GM10266 (cell line): ENCODE measurements at regions not wholly inside any gene's neighbourhood (a gene's known extent, or its start where the extent isn't known, plus 50 kb on each side); places are given as distances from the start of the nearest gene placed in this dataset.

ENCODE experiments used
- DNase-seq: peaks from one replicate; pipeline ENCODE4 v3.0.0; 2012; ENCODE audit errors: extremely low spot score
- TF ChIP-seq, protein P1 (sequence below): IDR thresholded peaks from 2 replicates; pipeline ENCODE4 v1.5.1; 2012; ENCODE audit warnings: mild to moderate bottlenecking, low read depth; ENCODE audit not compliant: control insufficient read depth, insufficient read depth; ENCODE audit errors: missing control alignments

DNA sequence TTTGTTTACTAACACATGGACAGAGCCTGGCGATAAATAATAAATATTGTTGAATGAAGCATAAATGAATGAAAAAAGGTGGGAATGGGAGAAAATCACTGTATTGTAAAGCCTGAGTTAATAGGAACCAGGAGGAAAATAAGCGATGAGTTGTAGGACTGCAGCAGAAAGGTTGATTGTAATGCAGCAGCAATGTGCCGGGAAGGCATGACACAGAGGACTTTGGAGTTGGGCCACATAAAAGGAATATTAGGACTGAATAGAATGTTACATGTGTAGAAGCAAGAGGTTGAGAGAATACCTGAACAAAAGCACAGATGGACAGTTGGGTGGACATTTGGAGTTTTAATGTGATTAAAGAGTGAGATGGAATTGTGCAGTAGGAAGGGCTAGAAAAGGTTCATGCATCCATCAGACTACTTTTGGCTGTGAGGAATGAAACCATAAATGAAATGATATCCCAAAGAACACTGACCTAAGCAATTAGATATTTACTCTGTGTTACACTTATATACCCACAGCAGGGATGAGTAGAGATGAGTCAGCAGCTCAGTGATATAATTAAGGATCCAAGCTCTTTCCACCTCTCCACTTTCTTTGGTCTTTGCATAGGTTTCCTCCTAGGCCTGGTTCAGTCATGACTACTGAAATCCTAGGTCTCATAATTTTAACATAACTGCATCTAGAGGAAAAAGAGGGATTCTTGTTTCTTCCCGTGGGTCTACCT, 55.4 kb downstream of the CCER1 start:
- TF ChIP-seq, protein P1, sequence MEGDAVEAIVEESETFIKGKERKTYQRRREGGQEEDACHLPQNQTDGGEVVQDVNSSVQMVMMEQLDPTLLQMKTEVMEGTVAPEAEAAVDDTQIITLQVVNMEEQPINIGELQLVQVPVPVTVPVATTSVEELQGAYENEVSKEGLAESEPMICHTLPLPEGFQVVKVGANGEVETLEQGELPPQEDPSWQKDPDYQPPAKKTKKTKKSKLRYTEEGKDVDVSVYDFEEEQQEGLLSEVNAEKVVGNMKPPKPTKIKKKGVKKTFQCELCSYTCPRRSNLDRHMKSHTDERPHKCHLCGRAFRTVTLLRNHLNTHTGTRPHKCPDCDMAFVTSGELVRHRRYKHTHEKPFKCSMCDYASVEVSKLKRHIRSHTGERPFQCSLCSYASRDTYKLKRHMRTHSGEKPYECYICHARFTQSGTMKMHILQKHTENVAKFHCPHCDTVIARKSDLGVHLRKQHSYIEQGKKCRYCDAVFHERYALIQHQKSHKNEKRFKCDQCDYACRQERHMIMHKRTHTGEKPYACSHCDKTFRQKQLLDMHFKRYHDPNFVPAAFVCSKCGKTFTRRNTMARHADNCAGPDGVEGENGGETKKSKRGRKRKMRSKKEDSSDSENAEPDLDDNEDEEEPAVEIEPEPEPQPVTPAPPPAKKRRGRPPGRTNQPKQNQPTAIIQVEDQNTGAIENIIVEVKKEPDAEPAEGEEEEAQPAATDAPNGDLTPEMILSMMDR = no peak
- no peak for DNase-seq

DNA sequence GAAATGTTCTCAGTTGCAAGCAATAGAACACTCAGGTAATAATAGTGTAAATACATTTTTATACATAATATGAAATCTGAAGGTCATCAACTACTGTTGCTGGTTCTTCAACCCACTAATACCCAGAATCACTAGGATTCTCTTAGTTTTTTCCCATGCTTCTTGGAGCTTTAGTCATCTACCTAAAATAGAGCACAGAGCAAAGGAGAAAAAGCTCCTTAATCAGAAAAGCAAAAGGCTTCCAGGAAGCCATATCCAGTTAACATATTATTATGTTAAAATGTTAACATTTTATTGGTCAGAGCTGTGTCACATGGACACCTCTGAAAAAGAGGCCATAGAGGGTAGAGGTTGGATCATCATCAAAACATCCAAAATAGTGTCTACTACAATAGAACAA, 57.0 kb downstream of the CCER1 start:
- TF ChIP-seq, protein P1 = no peak
- DNase-seq = no peak

DNA sequence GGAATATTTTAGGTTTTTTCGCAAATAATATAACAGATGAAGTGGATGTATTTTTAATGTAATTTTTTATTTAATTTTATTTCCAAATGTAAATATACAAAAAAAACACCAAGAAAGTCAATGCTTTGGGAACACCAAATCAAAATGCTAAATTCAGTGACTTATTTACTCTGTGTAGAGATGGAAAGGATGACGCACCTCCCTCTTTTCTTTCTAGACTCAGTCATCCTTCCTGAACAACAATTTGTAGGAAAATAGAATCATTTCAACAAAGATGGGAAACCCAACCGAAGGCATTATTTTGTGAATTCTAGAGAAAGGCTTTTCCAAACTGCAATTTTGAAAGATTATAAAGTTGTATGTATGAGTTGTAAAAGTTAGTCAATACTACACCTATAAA, 57.7 kb downstream of the CCER1 start:
- no peak for DNase-seq
- TF ChIP-seq, protein P1 = no peak

DNA sequence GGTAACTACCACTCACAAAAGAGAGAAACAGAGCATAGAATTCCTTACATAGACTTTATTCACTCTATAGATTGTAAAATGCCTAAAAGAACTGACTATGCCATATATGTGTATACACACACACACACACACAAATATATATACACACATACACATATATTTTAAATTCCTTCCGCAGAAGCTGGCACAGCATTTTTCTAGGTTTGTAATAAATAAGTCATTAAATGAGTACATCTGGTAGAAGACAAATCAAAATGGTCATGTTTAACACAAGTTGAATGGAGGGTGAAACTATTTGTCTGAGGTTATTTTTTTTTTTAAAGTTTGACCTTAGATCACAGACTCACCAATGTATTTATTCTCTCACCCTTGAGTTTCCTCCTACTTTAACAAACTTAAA, 58.2 kb downstream of the CCER1 start:
- TF ChIP-seq, protein P1 = no peak
- DNase-seq = no peak

DNA sequence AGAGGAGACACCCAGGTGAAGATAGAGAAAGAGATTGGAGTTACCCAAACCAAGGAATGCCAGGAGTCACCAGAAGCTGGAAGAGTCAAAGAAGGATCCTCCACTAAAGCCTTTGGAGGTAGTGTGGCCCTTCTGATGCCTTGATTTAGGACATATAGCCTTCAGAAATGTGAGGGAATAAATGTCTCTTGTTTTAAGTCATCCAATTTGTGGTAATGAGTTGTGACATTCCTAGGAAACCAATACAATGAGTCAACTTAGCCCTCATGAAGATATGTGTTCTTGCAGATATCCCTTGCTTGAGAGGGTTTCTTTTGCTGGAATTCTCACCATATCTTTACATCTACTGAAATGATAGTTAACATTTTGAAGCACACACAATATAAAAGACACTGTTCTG, 58.8 kb downstream of the CCER1 start:
- TF ChIP-seq, protein P1 = no peak
- no peak for DNase-seq

DNA sequence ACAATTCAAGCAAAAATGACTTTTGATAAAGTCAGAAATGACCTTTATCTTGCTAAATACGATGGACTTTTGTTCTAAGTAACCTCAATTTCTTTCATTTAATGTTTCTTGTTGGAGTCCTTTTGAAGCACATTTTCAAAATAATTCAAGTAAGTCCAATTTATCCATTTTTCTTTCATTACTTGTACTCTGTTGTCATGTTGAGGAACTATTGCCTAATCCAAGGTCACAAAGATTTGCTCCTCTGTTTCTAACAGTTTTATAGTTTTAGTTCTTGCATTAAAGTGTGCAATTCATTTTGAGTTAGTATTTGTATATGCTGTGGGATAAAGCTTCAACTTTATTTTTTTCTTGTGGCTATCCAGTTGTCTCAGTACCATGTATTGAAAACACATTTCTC, 66.7 kb downstream of the CCER1 start:
- TF ChIP-seq, protein P1 = no peak

DNA sequence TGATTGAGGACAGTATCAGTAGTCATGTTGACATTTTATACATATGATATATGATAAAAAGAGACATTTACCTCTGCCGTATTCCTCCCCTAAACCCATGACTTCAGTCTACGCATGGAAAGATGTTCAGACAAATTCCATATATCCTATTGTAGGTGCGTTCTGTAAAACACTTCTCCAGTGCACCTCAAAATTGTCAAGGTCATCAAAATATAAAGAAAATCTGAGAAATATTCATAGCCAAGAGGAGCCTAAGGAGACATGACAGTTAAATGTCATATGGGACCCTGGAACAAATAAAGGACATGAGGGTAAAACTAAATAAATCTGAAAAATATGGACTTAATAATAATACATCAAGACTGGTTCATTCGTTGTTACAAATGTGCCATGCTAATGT, 71.5 kb downstream of the CCER1 start:
- TF ChIP-seq, protein P1 = no peak

More for the DNA sequence above, 66.7 kb downstream of the CCER1 start:
- DNase-seq = no peak

More for the DNA sequence above, 71.5 kb downstream of the CCER1 start:
- DNase-seq = no peak
